ENCODE measurements at regions not wholly inside any gene's neighbourhood (a gene's known extent, or its start where the extent isn't known, plus 50 kb on each side); places are given as distances from the start of the nearest gene placed in this dataset.
A peak's percentile ranks its signal among the peaks of the same experiment; 100 is the strongest.

DNA sequence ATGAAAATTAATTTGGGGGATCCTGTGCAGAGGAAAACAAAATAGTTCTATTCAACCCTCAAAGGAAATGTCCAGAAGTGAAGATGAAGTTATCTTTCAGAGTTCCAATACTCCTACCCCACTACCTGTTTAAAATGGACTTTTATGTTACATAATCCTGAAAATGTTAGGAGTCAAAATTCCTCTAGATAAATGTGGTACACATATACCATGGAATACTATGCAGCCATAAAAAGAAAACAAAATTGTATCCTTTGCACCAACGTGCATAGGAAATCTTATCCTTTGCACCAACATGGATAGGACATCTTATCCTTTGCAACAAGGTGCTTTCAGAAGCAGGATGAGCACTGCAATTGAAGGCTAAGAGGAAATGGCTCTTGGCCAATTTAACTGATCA is 245.2 kb downstream of the LTN1 start:
- Histone ChIP-seq H3K27me3 (ENCODE audit: low read depth, low read length) (no peaks in the 10 kb centered on the region), H3K36me3 (ENCODE audit: control insufficient read depth in 1 of 2, insufficient read depth in 2 of 2, low read length in 2 of 2) (no peaks in the 10 kb centered on the region), H3K4me3 (ENCODE audit: low read depth in 1 of 2, low read length in 2 of 2) (no peak overlapping the region), H3K4me1 (ENCODE audit: control insufficient read depth in 1 of 2, insufficient read depth in 2 of 2, low read length in 2 of 2) (peaks cover 5 to 10% of the 10 kb centered on the region in 2 donors), H3K27ac (ENCODE audit: low read length) (no peak overlapping the region), H3K9me3 (ENCODE audit: control insufficient read depth in 1 of 2, low read length in 2 of 2) (no peaks in the 10 kb centered on the region)

GRCh38 chr21:28746166-28746565 is 246.5 kb downstream of the LTN1 start:
- H3K4me3 ChIP-seq (ENCODE audit: low read depth in 1 of 2, low read length in 2 of 2) = no peak overlapping the region
- H3K27ac ChIP-seq (ENCODE audit: low read length) = no peak overlapping the region
- no peaks in the 10 kb centered on the region for H3K9me3 ChIP-seq (ENCODE audit: control insufficient read depth in 1 of 2, low read length in 2 of 2)
- peaks cover 5 to 10% of the 10 kb centered on the region in 2 donors for H3K4me1 ChIP-seq (ENCODE audit: control insufficient read depth in 1 of 2, insufficient read depth in 2 of 2, low read length in 2 of 2)
- H3K27me3 ChIP-seq (ENCODE audit: low read depth, low read length) = no peaks in the 10 kb centered on the region
- H3K36me3 ChIP-seq (ENCODE audit: control insufficient read depth in 1 of 2, insufficient read depth in 2 of 2, low read length in 2 of 2) = no peaks in the 10 kb centered on the region

- Histone ChIP-seq H3K27me3 (ENCODE audit: low read depth, low read length) (no peaks in the 10 kb centered on the region), H3K4me3 (ENCODE audit: low read depth in 1 of 2, low read length in 2 of 2) (peak overlapping the region; percentile 69 to 84), H3K4me1 (ENCODE audit: control insufficient read depth in 1 of 2, insufficient read depth in 2 of 2, low read length in 2 of 2) (peaks cover 5 to 10% of the 10 kb centered on the region in 2 donors), H3K9me3 (ENCODE audit: control insufficient read depth in 1 of 2, low read length in 2 of 2) (no peaks in the 10 kb centered on the region), H3K27ac (ENCODE audit: low read length) (peak overlapping the region; percentile 81), H3K36me3 (ENCODE audit: control insufficient read depth in 1 of 2, insufficient read depth in 2 of 2, low read length in 2 of 2) (no peaks in the 10 kb centered on the region)
Observed at GRCh38 chr21:28745131-28746016, 247.3 kb downstream of the LTN1 start.

DNA sequence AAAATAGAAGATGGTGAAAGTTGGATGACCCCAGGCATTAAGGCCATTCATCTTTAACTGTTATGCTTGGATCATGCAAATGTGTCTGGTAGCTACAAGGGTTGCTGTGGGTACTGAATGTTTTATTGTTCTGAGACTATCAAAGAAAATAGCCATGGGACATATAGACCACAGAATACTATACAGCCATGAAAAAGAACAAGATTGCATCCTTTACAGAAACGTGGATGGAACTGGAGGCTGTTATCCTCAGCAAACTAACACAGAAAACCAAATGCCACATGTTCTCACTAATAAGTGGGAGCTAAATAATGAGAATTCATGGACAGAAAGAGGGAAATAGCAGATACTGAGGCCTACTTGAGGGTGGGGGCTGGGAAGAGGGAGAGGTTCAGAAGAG is 249.0 kb downstream of the LTN1 start:
- no peak overlapping the region for H3K27ac ChIP-seq (ENCODE audit: low read length)
- no peaks in the 10 kb centered on the region for H3K36me3 ChIP-seq (ENCODE audit: control insufficient read depth in 1 of 2, insufficient read depth in 2 of 2, low read length in 2 of 2)
- H3K27me3 ChIP-seq (ENCODE audit: low read depth, low read length) = no peaks in the 10 kb centered on the region
- H3K9me3 ChIP-seq (ENCODE audit: control insufficient read depth in 1 of 2, low read length in 2 of 2) = no peaks in the 10 kb centered on the region
- peaks cover 5 to 10% of the 10 kb centered on the region in 2 donors for H3K4me1 ChIP-seq (ENCODE audit: control insufficient read depth in 1 of 2, insufficient read depth in 2 of 2, low read length in 2 of 2)
- no peak overlapping the region for H3K4me3 ChIP-seq (ENCODE audit: low read depth in 1 of 2, low read length in 2 of 2)

DNA sequence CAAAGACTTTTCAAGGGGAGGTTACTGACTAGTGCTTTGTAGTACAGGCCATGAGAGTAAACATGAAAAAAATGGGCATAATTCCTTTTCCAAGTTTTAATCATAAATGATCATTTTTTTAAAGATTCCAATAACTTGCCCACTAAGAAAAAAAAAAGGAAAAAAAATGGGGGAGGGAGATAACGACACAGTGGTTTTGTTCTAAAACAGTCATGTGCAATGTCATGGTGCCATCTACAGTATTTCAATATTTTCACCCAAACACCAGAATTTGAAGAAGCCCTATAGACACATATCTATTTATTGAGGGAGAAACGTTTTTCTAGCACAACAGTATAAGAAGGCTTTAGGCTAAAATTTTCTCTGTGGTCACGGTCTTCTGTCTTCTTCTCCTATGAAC is 250.2 kb downstream of the LTN1 start:
- Histone ChIP-seq H3K27me3 (ENCODE audit: low read depth, low read length) (no peaks in the 10 kb centered on the region), H3K4me3 (ENCODE audit: low read depth in 1 of 2, low read length in 2 of 2) (no peak overlapping the region), H3K36me3 (ENCODE audit: control insufficient read depth in 1 of 2, insufficient read depth in 2 of 2, low read length in 2 of 2) (no peaks in the 10 kb centered on the region), H3K9me3 (ENCODE audit: control insufficient read depth in 1 of 2, low read length in 2 of 2) (no peaks in the 10 kb centered on the region), H3K27ac (ENCODE audit: low read length) (no peak overlapping the region), H3K4me1 (ENCODE audit: control insufficient read depth in 1 of 2, insufficient read depth in 2 of 2, low read length in 2 of 2) (peaks cover 9 to 14% of the 10 kb centered on the region in 2 donors)

- H3K27ac ChIP-seq (ENCODE audit: low read length) = no peak overlapping the region
- no peaks in the 10 kb centered on the region for H3K27me3 ChIP-seq (ENCODE audit: low read depth, low read length)
- no peak overlapping the region for H3K4me3 ChIP-seq (ENCODE audit: low read depth in 1 of 2, low read length in 2 of 2)
- no peaks in the 10 kb centered on the region for H3K36me3 ChIP-seq (ENCODE audit: control insufficient read depth in 1 of 2, insufficient read depth in 2 of 2, low read length in 2 of 2)
- no peaks in the 10 kb centered on the region for H3K9me3 ChIP-seq (ENCODE audit: control insufficient read depth in 1 of 2, low read length in 2 of 2)
- H3K4me1 ChIP-seq (ENCODE audit: control insufficient read depth in 1 of 2, insufficient read depth in 2 of 2, low read length in 2 of 2) = peaks cover 6 to 8% of the 10 kb centered on the region in 2 donors
Observed at GRCh38 chr21:28740125-28740524, 252.6 kb downstream of the LTN1 start.

DNA sequence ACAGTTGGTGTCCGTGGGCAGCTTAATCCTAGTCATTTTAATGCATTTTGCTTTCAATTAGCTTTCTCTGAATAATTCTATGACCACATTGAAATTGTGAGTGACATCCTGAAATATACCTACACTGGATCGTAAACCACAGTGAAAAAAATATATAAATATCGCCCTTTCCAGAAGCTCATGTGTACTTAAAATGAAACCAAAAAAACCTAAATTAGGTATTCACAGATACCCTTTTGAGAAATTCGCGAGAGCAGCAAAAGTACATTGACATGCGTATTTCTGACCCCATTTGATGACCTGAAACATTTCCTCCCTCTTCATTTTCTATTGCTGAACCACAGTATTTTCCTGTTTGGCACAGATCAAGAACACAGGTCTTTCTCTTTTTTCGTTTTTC is 253.8 kb downstream of the LTN1 start:
- Histone ChIP-seq H3K4me1 (ENCODE audit: control insufficient read depth in 1 of 2, insufficient read depth in 2 of 2, low read length in 2 of 2) (peaks cover 4 to 6% of the 10 kb centered on the region in 2 donors), H3K27me3 (ENCODE audit: low read depth, low read length) (no peaks in the 10 kb centered on the region), H3K36me3 (ENCODE audit: control insufficient read depth in 1 of 2, insufficient read depth in 2 of 2, low read length in 2 of 2) (no peaks in the 10 kb centered on the region), H3K9me3 (ENCODE audit: control insufficient read depth in 1 of 2, low read length in 2 of 2) (no peaks in the 10 kb centered on the region), H3K4me3 (ENCODE audit: low read depth in 1 of 2, low read length in 2 of 2) (no peak overlapping the region), H3K27ac (ENCODE audit: low read length) (no peak overlapping the region)

GRCh38 chr21:28738420-28738704 is 254.3 kb downstream of the LTN1 start:
- Histone ChIP-seq H3K4me1 (ENCODE audit: control insufficient read depth in 1 of 2, insufficient read depth in 2 of 2, low read length in 2 of 2) (peaks cover 4 to 6% of the 10 kb centered on the region in 2 donors), H3K27ac (ENCODE audit: low read length) (no peak overlapping the region)

DNA sequence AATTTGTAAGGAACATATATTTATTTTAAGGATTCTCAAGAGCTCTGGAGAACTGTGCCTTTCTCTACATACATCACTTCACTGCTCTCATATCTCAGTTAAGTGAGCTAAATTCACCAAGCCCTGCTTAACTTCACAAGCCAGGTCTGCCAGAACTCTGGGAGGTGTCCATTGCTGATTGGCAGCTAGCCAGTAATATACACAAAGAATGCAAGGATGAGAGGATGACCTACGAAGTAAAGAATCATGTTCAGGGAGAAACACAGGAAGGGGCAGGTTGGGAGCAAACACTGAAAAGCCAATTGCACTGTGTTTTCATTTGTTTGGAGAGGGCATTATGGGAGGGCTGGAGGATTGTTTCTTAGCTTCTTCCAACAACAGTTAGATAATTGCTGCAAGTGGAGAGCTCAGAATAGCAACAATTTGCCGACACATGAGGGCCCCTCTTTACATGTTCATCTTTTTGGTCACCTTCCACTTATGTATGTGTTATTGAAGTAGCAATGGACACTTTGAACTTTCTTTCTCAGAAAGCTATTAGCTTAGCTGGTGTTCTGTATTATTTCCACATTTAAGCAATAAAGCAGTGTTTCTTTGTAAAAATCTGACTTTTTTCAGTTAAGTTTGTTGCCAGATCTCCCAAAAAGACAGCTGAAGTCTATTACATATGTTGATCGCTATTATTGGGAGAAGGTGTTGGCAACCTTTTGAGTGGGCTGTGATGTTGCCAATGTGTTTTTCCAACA is 254.8 kb downstream of the LTN1 start:
- peaks cover 4 to 6% of the 10 kb centered on the region in 2 donors for H3K4me1 ChIP-seq (ENCODE audit: control insufficient read depth in 1 of 2, insufficient read depth in 2 of 2, low read length in 2 of 2)
- H3K9me3 ChIP-seq (ENCODE audit: control insufficient read depth in 1 of 2, low read length in 2 of 2) = no peaks in the 10 kb centered on the region
- no peaks in the 10 kb centered on the region for H3K27me3 ChIP-seq (ENCODE audit: low read depth, low read length)
- no peaks in the 10 kb centered on the region for H3K36me3 ChIP-seq (ENCODE audit: control insufficient read depth in 1 of 2, insufficient read depth in 2 of 2, low read length in 2 of 2)
- H3K4me3 ChIP-seq (ENCODE audit: low read depth in 1 of 2, low read length in 2 of 2) = no peak overlapping the region
- H3K27ac ChIP-seq (ENCODE audit: low read length) = no peak overlapping the region

More at GRCh38 chr21:28738420-28738704, 254.3 kb downstream of the LTN1 start:
- H3K9me3 ChIP-seq (ENCODE audit: control insufficient read depth in 1 of 2, low read length in 2 of 2) = no peaks in the 10 kb centered on the region
- no peak overlapping the region for H3K4me3 ChIP-seq (ENCODE audit: low read depth in 1 of 2, low read length in 2 of 2)
- H3K27me3 ChIP-seq (ENCODE audit: low read depth, low read length) = no peaks in the 10 kb centered on the region
- no peaks in the 10 kb centered on the region for H3K36me3 ChIP-seq (ENCODE audit: control insufficient read depth in 1 of 2, insufficient read depth in 2 of 2, low read length in 2 of 2)

- Histone ChIP-seq H3K27ac (ENCODE audit: low read length) (no peak overlapping the region), H3K27me3 (ENCODE audit: low read depth, low read length) (no peaks in the 10 kb centered on the region), H3K4me3 (ENCODE audit: low read depth in 1 of 2, low read length in 2 of 2) (no peak overlapping the region), H3K4me1 (ENCODE audit: control insufficient read depth in 1 of 2, insufficient read depth in 2 of 2, low read length in 2 of 2) (peaks cover 4 to 6% of the 10 kb centered on the region in 2 donors), H3K9me3 (ENCODE audit: control insufficient read depth in 1 of 2, low read length in 2 of 2) (no peaks in the 10 kb centered on the region), H3K36me3 (ENCODE audit: control insufficient read depth in 1 of 2, insufficient read depth in 2 of 2, low read length in 2 of 2) (no peaks in the 10 kb centered on the region)
Observed at GRCh38 chr21:28734522-28735175, 258.0 kb downstream of the LTN1 start.

DNA sequence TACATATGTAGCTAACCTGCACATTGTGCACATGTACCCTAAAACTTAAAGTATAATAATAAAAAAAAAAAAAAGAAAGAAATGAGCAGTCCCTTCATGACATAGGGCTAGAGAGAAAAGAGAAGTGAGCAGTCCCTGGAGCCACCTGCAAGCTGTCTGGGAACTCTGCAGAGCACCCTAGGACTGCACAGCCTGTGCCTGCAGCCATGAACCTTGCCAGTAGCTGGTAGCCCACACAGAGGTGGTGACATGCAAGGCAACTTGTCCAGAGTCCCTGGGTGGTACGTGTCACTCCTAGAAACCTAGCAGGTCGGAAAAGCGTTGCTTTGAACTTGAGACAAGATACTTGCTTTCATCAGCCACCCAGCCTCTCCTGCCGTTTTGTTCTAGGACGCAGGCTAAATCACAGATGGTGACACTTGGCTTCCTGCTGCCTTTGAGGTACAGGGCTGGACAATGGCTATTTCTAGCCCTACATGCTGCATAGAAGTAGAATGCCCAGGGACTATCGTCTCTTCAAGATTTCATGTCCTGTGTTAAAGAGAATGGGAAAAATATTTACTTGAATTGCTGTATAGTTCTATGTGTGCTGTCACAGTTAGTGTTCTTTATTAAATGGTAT is 260.9 kb downstream of the LTN1 start:
- H3K4me1 ChIP-seq (ENCODE audit: control insufficient read depth in 1 of 2, insufficient read depth in 2 of 2, low read length in 2 of 2) = no peaks in the 10 kb centered on the region
- no peaks in the 10 kb centered on the region for H3K36me3 ChIP-seq (ENCODE audit: control insufficient read depth in 1 of 2, insufficient read depth in 2 of 2, low read length in 2 of 2)
- H3K27ac ChIP-seq (ENCODE audit: low read length) = no peak overlapping the region
- H3K27me3 ChIP-seq (ENCODE audit: low read depth, low read length) = no peaks in the 10 kb centered on the region
- no peaks in the 10 kb centered on the region for H3K9me3 ChIP-seq (ENCODE audit: control insufficient read depth in 1 of 2, low read length in 2 of 2)
- H3K4me3 ChIP-seq (ENCODE audit: low read depth in 1 of 2, low read length in 2 of 2) = no peak overlapping the region

Measured in muscle layer of duodenum (tissue), 2 donors.